BJ (cell line): ENCODE measurements at regions not wholly inside any gene's neighbourhood (a gene's known extent, or its start where the extent isn't known, plus 50 kb on each side); places are given as distances from the start of the nearest gene placed in this dataset.

Experiments used
- CTCF ChIA-PET: fragments of 350-600 bp; formaldehyde crosslinking; extraction: SDS; loops from one replicate; lab custom pipeline; 2021; ENCODE audit warnings: antibody characterized with exemption, inconsistent platforms; lab: Yijun Ruan, JAX
- POLR2A ChIA-PET: fragments of 300-600 bp; sonication (Branson Sonifier 250); formaldehyde crosslinking; extraction: SDS; loops from one replicate; lab custom pipeline; 2021; ENCODE audit warnings: antibody characterized with exemption; lab: Charles Lee
- DNase-seq: peaks from one replicate; pipeline ENCODE4 v3.0.0-alpha.2; 2011; ENCODE audit warnings: low read depth
- H3K27me3 ChIP-seq: 2 replicates; pipeline ENCODE4 v1.6.0; 2011; ENCODE audit warnings: low read length; ENCODE audit not compliant: control insufficient read depth, insufficient read depth
- H3K36me3 ChIP-seq: 2 replicates; pipeline ENCODE4 v1.5.1; 2011; ENCODE audit warnings: low read length; ENCODE audit not compliant: control insufficient read depth, insufficient read depth
- H3K4me3 ChIP-seq: 2 replicates; pipeline ENCODE4 v1.5.1; 2011; ENCODE audit warnings: low read depth, mild to moderate bottlenecking, control low read depth, low read length
- TF ChIP-seq, protein P1 (sequence below): IDR thresholded peaks from 2 replicates; pipeline ENCODE4 v1.5.1; 2011; ENCODE audit warnings: low read depth, mild to moderate bottlenecking, control low read depth, inconsistent platforms, low read length, moderate library complexity; ENCODE audit not compliant: insufficient read depth

DNA sequence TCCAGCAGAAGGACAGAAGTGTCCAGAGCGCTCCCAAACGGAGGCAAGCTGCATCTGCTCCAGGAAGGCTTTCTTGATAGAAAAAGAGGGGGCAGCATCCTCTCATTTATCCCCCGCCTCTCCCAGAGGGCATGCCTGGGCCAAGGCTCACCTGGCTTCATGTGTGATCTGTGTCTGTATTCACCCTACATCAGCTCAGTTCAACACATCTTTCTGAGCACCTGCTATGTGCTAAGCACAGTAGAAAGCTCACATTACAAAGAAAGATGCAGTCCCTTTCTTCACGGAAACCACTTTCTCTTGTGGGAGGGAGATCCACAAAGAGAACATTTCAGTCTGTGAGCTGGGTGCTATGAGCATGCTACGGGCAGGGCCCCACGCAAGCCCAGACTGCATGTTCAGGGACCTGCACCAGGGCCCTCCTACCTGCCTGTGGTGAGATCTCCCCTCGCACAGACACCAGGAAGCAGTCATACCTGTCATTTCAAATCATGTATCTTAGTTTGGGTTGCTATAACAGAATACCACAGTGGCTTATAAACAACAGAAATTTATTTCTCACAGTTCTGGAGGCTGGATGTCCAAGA lies 90.7 kb downstream of the PDCL3 start:
- Histone ChIP-seq H3K36me3 (no peaks in the 10 kb centered on the region), H3K27me3 (peaks cover 10% of the 10 kb centered on the region), H3K4me3 (no peak overlapping the region)
- ChIA-PET POLR2A (no interaction called here), CTCF (interaction anchor here (1.4 kb wide), 1 partner anchor 8 kb away, joined by 3 read pairs; no protein-coding TSS in a partner anchor)
- TF ChIP-seq, protein P1, sequence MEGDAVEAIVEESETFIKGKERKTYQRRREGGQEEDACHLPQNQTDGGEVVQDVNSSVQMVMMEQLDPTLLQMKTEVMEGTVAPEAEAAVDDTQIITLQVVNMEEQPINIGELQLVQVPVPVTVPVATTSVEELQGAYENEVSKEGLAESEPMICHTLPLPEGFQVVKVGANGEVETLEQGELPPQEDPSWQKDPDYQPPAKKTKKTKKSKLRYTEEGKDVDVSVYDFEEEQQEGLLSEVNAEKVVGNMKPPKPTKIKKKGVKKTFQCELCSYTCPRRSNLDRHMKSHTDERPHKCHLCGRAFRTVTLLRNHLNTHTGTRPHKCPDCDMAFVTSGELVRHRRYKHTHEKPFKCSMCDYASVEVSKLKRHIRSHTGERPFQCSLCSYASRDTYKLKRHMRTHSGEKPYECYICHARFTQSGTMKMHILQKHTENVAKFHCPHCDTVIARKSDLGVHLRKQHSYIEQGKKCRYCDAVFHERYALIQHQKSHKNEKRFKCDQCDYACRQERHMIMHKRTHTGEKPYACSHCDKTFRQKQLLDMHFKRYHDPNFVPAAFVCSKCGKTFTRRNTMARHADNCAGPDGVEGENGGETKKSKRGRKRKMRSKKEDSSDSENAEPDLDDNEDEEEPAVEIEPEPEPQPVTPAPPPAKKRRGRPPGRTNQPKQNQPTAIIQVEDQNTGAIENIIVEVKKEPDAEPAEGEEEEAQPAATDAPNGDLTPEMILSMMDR: no peak
- no peak for DNase-seq

DNA sequence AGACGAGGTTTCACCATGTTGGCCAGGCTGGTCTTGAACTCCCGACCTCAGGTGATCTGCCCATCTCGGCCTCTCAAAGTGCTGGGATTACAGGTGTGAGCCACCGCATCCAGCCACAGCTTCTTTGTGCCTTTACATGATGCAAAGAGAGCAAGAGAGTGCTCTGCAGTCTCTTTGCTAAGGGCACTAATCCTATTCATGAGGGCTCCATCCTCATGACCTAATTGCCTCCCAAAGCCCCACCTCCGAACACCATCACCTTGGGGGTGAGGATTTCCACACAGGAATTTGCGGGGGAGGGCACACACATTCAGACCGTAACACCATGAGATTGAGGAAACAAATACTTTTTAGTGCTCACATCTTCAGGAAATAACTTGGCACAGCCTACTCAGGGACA lies 91.8 kb downstream of the PDCL3 start:
- ChIA-PET POLR2A (no interaction called here), CTCF (no interaction called here)
- no peaks in the 10 kb centered on the region for H3K36me3 ChIP-seq
- peaks cover 7% of the 10 kb centered on the region for H3K27me3 ChIP-seq
- no peak for DNase-seq
- H3K4me3 ChIP-seq: no peak overlapping the region
- TF ChIP-seq, protein P1: no peak

DNA sequence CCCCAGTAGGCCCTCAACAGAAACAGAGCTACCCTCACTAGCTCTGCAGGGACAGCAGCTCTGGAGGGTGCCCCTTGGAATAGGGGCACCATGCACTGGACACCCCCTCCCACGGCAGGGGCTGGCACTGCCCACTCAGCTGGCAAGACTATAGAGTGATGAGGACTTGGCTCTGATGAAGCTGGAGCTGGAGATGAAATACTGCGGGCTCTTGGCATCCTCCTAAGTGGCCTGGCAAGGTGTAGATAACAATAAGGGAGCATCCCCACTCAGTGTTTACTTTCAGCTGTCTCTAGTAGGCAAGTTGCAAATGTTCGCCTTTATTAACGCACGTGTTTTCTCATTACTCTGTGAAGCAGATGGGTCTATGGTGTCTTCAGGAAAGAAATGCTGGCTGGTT lies 92.7 kb downstream of the PDCL3 start:
- no peaks in the 10 kb centered on the region for H3K36me3 ChIP-seq
- H3K27me3 ChIP-seq: peaks cover 7% of the 10 kb centered on the region
- ChIA-PET POLR2A (no interaction called here), CTCF (no interaction called here)
- TF ChIP-seq, protein P1: no peak
- no peak overlapping the region for H3K4me3 ChIP-seq
- no peak for DNase-seq

DNA sequence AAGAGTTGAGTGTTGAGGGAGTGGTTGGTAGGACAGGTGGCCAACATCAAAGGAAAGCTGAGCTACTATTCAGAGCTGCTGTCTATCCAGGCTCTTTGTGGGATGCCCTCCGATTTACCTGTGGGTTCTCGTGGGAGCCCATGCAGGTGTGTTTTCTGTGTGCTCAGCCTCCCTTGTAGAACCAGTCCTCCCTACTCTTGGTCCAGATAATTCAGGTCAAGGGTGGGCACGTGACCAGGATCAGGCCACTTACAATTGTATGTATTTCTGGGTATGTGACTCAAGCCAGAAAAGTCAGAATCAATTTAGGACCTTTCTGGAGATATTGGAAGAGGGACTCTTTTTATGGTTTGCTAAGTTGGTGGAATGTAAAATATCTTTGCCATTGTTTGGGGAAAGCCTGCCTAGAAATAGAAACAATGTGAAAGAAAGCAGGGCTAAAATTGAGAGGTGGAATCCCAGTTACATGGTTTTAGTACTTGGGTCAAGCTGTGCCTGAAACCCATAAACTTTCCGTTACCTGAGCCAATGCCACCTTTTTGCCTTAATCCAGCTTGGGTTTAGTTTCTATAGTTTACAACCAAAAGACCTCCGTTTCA lies 93.2 kb downstream of the PDCL3 start:
- Histone ChIP-seq H3K27me3 (peaks cover 7% of the 10 kb centered on the region), H3K4me3 (no peak overlapping the region), H3K36me3 (no peaks in the 10 kb centered on the region)
- no peak for DNase-seq
- POLR2A ChIA-PET: no interaction called here
- TF ChIP-seq, protein P1: no peak
- CTCF ChIA-PET: no interaction called here

DNA sequence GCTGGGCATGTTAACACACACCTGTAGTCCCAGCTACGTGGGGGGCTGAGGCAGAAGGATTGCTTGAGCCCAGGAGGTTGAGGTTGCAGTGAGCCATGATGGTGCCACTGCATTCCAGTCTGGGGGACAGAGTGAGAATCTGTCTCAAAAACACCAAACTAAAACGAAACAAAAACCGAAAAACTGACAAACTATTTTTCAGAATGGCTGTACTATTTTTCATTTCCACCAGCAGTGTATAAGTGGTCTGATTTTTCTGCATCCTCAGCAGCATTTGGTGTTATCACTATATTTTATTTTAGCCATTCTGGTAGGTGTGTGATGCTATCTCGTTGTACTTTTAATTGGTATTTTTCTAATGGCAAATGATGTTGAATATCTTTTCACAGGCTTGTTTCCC lies 95.2 kb downstream of the PDCL3 start:
- H3K36me3 ChIP-seq: no peaks in the 10 kb centered on the region
- TF ChIP-seq, protein P1: no peak
- CTCF ChIA-PET: interaction anchor here (0.6 kb wide), 1 partner anchor 45 kb away, joined by 3 read pairs; no protein-coding TSS in a partner anchor
- POLR2A ChIA-PET: no interaction called here
- H3K27me3 ChIP-seq: 0 out of 2 replicates have a peak, but pooled peaks cover 1% of the 10 kb centered on the region
- H3K4me3 ChIP-seq: no peak overlapping the region
- DNase-seq: no peak
